HFFc6 (cell line): ENCODE measurements at regions not wholly inside any gene's neighbourhood (a gene's known extent, or its start where the extent isn't known, plus 50 kb on each side); places are given as distances from the start of the nearest gene placed in this dataset.

Experiments used
- DNase-seq: peaks from one replicate; pipeline ENCODE4 v3.0.0-alpha.2; 2018
- H3K27ac Mint-ChIP-seq: 2 replicates; pipeline ENCODE4 v1.8.0; 2020; ENCODE audit warnings: mild to moderate bottlenecking, mixed read lengths
- H3K27me3 Mint-ChIP-seq: 2 replicates; pipeline ENCODE4 v1.8.0; 2021; ENCODE audit warnings: mild to moderate bottlenecking, moderate library complexity, mixed read lengths; ENCODE audit not compliant: insufficient read depth
- H3K36me3 Mint-ChIP-seq: 2 replicates; pipeline ENCODE4 v1.8.0; 2021; ENCODE audit warnings: low read depth, mixed read lengths
- H3K4me1 Mint-ChIP-seq: 2 replicates; pipeline ENCODE4 v1.8.0; 2020; ENCODE audit warnings: low read depth, mixed read lengths
- H3K4me3 Mint-ChIP-seq: 2 replicates; pipeline ENCODE4 v1.8.0; 2020; ENCODE audit warnings: mild to moderate bottlenecking, moderate library complexity, mixed read lengths
- H3K9me3 Mint-ChIP-seq: 2 replicates; pipeline ENCODE4 v1.8.0; 2020; ENCODE audit warnings: mild to moderate bottlenecking, mixed read lengths
- CTCF ChIP-seq: fragments of 200-600 bp; sonication (generic); IDR thresholded peaks from 2 replicates; pipeline ENCODE4 v1.5.0; 2021; ENCODE audit warnings: antibody characterized with exemption, mild to moderate bottlenecking

GRCh38 chr2:194714541-194714940 is 942.5 kb upstream of the SLC39A10 start:
- Mint-ChIP-seq H3K27me3 (no peaks in the 10 kb centered on the region), H3K27ac (no peak overlapping the region), H3K4me1 (no peaks in the 10 kb centered on the region), H3K9me3 (peaks cover 41% of the 10 kb centered on the region), H3K36me3 (no peaks in the 10 kb centered on the region), H3K4me3 (no peak overlapping the region)
- DNase-seq, result no peak
- TF ChIP-seq CTCF, result no peak

GRCh38 chr2:194709840-194710239 is 947.2 kb upstream of the SLC39A10 start:
- peaks cover 42% of the 10 kb centered on the region for H3K9me3 Mint-ChIP-seq
- H3K27ac Mint-ChIP-seq, result no peak overlapping the region
- no peaks in the 10 kb centered on the region for H3K36me3 Mint-ChIP-seq
- no peak for DNase-seq
- H3K4me1 Mint-ChIP-seq, result no peaks in the 10 kb centered on the region
- no peak for TF ChIP-seq CTCF
- no peaks in the 10 kb centered on the region for H3K27me3 Mint-ChIP-seq
- H3K4me3 Mint-ChIP-seq, result no peak overlapping the region

- H3K27ac Mint-ChIP-seq, result no peak overlapping the region
- TF ChIP-seq CTCF, result no peak
- H3K36me3 Mint-ChIP-seq, result no peaks in the 10 kb centered on the region
- no peak overlapping the region for H3K4me3 Mint-ChIP-seq
- H3K27me3 Mint-ChIP-seq, result no peaks in the 10 kb centered on the region
- H3K9me3 Mint-ChIP-seq, result peaks cover 15% of the 10 kb centered on the region
- no peak for DNase-seq
- H3K4me1 Mint-ChIP-seq, result no peaks in the 10 kb centered on the region
Observed at GRCh38 chr2:194706179-194706578, 950.8 kb upstream of the SLC39A10 start.

- Mint-ChIP-seq H3K27me3 (no peaks in the 10 kb centered on the region), H3K36me3 (no peaks in the 10 kb centered on the region), H3K27ac (no peak overlapping the region), H3K9me3 (peaks cover 15% of the 10 kb centered on the region), H3K4me3 (no peak overlapping the region), H3K4me1 (no peaks in the 10 kb centered on the region)
- no peak for DNase-seq
- no peak for TF ChIP-seq CTCF
Observed at GRCh38 chr2:194705398-194705797, 951.6 kb upstream of the SLC39A10 start.

- Mint-ChIP-seq H3K4me1 (no peaks in the 10 kb centered on the region), H3K27me3 (no peaks in the 10 kb centered on the region), H3K36me3 (no peaks in the 10 kb centered on the region), H3K27ac (no peak overlapping the region), H3K4me3 (no peak overlapping the region), H3K9me3 (peaks cover 24% of the 10 kb centered on the region)
- no peak for DNase-seq
- TF ChIP-seq CTCF, result no peak
Observed at GRCh38 chr2:194700726-194701125, 956.3 kb upstream of the SLC39A10 start.

GRCh38 chr2:194700116-194700515 is 956.9 kb upstream of the SLC39A10 start:
- DNase-seq, result no peak
- Mint-ChIP-seq H3K36me3 (no peaks in the 10 kb centered on the region), H3K4me3 (no peak overlapping the region), H3K4me1 (no peaks in the 10 kb centered on the region), H3K27ac (no peak overlapping the region), H3K27me3 (no peaks in the 10 kb centered on the region), H3K9me3 (peaks cover 23% of the 10 kb centered on the region)
- no peak for TF ChIP-seq CTCF
